Muscle of leg (tissue), 3 donors: ENCODE measurements at regions not wholly inside any gene's neighbourhood (a gene's known extent, or its start where the extent isn't known, plus 50 kb on each side); places are given as distances from the start of the nearest gene placed in this dataset.
A peak's percentile ranks its signal among the peaks of the same experiment; 100 is the strongest.

ENCODE experiments used
- DNase-seq: peaks from one replicate; pipeline ENCODE4 v3.0.0; 2013
- H3K27ac ChIP-seq: one replicate; pipeline ENCODE4 v1.5.1; 2013; ENCODE audit warnings: mild to moderate bottlenecking, low read length, control low read depth
- H3K27me3 ChIP-seq: one replicate; pipeline ENCODE4 v1.6.1; 2013; ENCODE audit warnings: low read length; ENCODE audit not compliant: control insufficient read depth, insufficient read depth
- H3K36me3 ChIP-seq: one replicate; pipeline ENCODE4 v1.6.1; 2013; ENCODE audit warnings: low read length; ENCODE audit not compliant: control insufficient read depth, insufficient read depth
- H3K4me1 ChIP-seq: one replicate; pipeline ENCODE4 v1.6.1; 2013; ENCODE audit warnings: low read length; ENCODE audit not compliant: control insufficient read depth, insufficient read depth
- H3K4me3 ChIP-seq: one replicate; pipeline ENCODE4 v1.5.1; 2013; ENCODE audit warnings: low read length, control low read depth
- H3K9me3 ChIP-seq: replicated peaks from 2 replicates; pipeline ENCODE4 v1.6.1; 2013; ENCODE audit warnings: low read depth, low read length; ENCODE audit not compliant: control insufficient read depth
- WGBS: methylation state at CpG from one replicate; pipeline ENCODE4 v1.1.5; 2013; ENCODE audit warnings: missing lambda C conversion rate; ENCODE audit not compliant: insufficient coverage; 5-methylcytosine and 5-hydroxymethylcytosine counted together

DNA sequence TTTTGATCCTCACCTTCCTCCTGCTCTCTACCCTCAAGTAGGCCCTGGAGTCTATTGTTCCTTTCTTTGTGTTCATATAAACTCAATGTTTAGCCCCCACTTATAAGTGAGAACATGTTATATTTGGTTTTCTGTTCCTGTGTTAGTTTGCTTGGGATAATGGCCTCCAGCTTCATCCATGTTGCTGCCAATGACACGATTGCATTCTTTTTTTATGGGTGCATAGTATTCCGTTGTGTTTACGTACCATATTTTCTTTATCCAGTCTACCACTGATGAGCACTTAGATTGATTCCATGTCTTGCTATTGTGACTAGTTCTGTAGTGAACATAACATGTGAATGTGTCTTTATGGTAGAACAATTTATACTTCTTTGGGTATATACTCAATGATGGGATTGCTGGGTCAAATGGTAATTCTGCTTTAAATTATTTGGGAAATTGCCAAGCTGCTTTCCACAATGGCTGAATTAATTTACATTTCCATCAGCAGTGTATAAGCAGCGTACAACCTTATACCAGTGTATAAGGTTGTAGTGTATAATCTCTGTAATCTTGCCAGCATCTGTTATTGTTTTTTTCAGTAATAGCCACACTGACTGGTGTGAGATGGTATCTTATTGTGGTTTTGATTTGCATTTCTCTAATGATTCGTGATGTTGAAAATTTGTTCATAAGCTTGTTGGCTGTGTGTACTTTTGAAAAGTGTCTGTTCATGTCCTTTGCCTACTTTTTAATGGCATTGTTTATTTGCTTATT is 288.9 kb downstream of the KCNRG start:
- no peaks in the 10 kb centered on the region for H3K27me3 ChIP-seq
- H3K36me3 ChIP-seq = no peaks in the 10 kb centered on the region
- no CpG with 5 or more reads among the region's 5 CpGs for WGBS
- H3K27ac ChIP-seq = no peak overlapping the region
- H3K4me1 ChIP-seq = no peaks in the 10 kb centered on the region
- no peak overlapping the region for H3K4me3 ChIP-seq
- no peaks in the 10 kb centered on the region for H3K9me3 ChIP-seq
- no peak for DNase-seq

DNA sequence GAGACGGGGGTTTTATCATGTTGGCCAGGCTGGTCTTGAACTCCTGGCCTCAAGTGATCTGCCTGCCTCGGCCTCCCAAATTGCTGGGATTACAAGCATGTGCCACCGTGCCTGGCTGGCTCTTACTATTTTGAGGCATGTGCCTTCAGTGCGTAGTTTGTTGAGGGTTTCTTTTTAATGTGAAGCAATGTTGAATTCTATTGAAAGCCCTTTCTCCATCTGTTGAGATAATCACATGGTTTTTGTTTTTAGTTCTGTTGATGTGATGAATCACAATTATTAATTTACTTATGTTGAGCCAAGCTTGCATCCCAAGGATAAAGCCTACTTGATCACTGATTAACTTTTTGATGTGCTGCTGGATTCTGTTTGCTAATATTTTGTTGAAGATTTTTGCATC is 290.9 kb downstream of the KCNRG start:
- H3K4me1 ChIP-seq = peaks cover 3% of the 10 kb centered on the region
- WGBS = 94% methylated on average over 2 of the region's 4 CpGs
- no peak overlapping the region for H3K4me3 ChIP-seq
- H3K9me3 ChIP-seq = no peaks in the 10 kb centered on the region
- H3K27ac ChIP-seq = no peak overlapping the region
- no peaks in the 10 kb centered on the region for H3K36me3 ChIP-seq
- H3K27me3 ChIP-seq = no peaks in the 10 kb centered on the region
- no peak for DNase-seq

DNA sequence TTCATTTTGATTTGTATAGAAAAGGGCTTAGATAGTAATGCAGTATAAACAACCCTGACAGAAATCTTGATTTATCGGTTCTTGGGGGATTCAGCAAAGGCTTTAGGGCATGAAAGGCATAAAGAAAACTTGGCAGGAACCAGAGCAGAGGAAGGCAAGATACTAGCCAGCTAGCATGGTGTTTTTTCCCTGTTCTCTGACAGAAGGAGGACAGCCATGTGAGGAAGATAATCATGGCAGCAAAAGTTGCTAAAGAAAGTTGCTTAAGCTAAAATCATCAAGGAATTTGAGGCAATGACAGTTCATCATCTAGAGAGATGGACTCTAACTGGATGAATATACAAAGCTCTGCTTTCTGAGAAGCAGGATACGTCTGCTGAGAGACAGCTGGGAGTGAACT is 294.1 kb downstream of the KCNRG start:
- WGBS = 42% methylated on average over 1 of the region's 2 CpGs
- peak; percentile 44 for DNase-seq

DNA sequence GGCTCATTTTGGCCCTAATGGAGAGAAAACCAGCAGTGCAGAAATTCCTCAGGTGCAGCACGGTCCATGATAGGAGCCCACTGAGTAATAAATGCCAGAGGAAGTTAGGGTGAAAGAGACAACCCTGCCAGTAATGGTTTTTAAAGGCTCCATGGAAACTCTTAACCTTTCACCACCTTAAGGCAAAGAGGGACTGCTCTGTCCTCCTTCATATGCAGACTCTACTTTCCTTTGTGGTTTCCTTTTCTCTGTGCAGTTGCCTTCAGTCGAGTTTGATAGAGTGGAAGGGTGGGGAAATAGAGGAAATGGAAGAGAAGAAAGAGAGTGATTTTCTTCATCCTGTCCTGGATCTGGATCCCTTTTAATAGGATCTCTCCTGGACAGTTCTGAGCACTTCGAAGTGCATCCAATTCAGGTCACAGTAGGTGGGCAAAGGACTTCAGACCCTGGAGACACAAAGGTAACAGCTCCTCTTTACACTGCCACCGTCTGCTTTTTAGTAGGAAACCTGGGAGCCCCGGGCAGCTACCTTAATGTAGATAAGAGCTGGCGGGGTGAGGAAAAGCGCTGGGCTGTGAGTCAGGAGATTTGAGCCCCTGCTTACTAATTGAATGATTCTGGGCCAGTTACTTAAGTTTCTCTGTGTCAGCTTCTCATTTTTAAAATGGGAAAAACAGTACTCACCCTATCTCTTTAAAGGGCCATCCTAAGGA is 294.8 kb downstream of the KCNRG start:
- H3K4me3 ChIP-seq = no peak overlapping the region
- no peak for DNase-seq
- H3K36me3 ChIP-seq = no peaks in the 10 kb centered on the region
- 8% methylated on average over 2 of the region's 7 CpGs for WGBS
- H3K4me1 ChIP-seq = peaks cover 3% of the 10 kb centered on the region
- no peaks in the 10 kb centered on the region for H3K27me3 ChIP-seq
- H3K9me3 ChIP-seq = no peaks in the 10 kb centered on the region
- no peak overlapping the region for H3K27ac ChIP-seq

More for the DNA sequence above, 294.1 kb downstream of the KCNRG start:
- Histone ChIP-seq H3K4me1 (peaks cover 3% of the 10 kb centered on the region), H3K36me3 (no peaks in the 10 kb centered on the region), H3K9me3 (no peaks in the 10 kb centered on the region), H3K27ac (no peak overlapping the region), H3K27me3 (no peaks in the 10 kb centered on the region), H3K4me3 (no peak overlapping the region)

DNA sequence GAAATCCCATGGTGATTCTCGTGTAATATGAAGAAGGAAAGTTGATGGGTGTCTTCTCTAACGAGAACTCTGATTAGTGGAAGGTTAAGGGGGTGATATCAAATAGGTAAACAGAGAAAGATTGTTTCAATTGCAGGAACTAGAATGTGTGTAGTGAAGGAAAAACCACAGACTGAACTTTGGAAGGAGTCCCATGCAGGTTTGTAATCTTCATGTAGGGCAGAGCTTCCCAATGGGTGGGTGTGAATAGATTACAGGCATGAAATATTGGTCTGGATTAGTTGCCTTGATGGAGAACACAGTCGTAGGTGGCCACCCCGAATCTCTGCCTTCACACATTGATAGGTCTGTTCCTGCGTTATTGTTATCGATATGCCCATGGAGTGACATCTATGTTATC is 295.5 kb downstream of the KCNRG start:
- 71% methylated on average over 2 of the region's 6 CpGs for WGBS
- Histone ChIP-seq H3K9me3 (no peaks in the 10 kb centered on the region), H3K4me3 (no peak overlapping the region), H3K36me3 (no peaks in the 10 kb centered on the region), H3K4me1 (peaks cover 3% of the 10 kb centered on the region), H3K27ac (no peak overlapping the region), H3K27me3 (no peaks in the 10 kb centered on the region)
- no peak for DNase-seq

DNA sequence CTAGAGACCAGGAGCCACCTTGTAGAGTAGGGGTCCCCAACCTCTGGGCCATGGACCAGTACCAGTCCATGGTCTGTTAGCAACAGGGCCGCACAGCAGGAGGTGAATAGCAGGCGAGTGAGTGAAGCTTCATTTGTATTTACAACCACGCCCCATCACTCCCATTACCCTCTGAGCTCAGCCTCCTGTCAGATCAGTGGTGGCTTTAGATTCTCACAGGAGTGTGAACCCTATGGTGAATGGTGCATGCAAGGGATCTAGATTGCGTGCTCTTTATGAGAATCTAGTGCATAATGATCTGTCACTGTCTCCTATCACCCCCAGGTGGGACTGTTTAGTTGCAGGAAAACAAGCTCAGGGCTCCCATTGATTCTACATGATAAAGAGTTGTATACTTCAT is 303.6 kb downstream of the KCNRG start:
- Histone ChIP-seq H3K9me3 (no peaks in the 10 kb centered on the region), H3K27ac (no peak overlapping the region), H3K4me1 (no peaks in the 10 kb centered on the region), H3K4me3 (no peak overlapping the region), H3K36me3 (no peaks in the 10 kb centered on the region), H3K27me3 (no peaks in the 10 kb centered on the region)
- DNase-seq = no peak
- WGBS = no CpG with 5 or more reads among the region's 4 CpGs

DNA sequence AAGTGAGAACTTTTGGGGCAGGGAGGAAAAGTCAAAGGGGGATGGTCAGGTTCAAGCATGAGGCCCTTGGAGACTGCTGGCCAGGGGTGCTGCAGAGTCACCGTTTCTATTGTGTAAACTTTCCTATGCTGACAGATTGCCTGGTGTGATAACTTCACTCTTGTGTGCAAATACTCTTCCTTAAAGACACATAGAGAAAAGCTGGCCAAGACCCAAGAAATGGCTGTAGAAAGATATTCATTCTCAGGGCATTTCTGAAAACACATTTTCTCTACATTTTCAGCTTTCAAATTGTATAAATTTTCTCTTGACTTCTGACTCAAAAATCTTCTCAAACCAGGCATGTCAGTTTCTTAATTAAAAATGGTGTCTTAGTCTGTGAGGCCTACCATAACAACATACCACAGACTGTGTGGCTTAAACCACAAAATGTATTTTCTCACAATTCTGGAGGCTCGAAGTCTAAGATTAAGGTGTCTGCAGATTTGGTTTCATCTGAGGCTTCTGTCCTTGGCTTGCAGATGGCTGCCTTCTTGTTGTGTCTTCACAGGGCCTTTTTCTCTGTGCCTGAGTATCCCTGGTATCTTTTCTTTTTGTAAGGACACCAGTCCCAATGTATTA is 304.5 kb downstream of the KCNRG start:
- WGBS = 29% methylated on average over 1 of the region's 2 CpGs
- Histone ChIP-seq H3K9me3 (no peaks in the 10 kb centered on the region), H3K27ac (no peak overlapping the region), H3K4me1 (no peaks in the 10 kb centered on the region), H3K27me3 (no peaks in the 10 kb centered on the region), H3K4me3 (no peak overlapping the region), H3K36me3 (no peaks in the 10 kb centered on the region)
- no peak for DNase-seq

DNA sequence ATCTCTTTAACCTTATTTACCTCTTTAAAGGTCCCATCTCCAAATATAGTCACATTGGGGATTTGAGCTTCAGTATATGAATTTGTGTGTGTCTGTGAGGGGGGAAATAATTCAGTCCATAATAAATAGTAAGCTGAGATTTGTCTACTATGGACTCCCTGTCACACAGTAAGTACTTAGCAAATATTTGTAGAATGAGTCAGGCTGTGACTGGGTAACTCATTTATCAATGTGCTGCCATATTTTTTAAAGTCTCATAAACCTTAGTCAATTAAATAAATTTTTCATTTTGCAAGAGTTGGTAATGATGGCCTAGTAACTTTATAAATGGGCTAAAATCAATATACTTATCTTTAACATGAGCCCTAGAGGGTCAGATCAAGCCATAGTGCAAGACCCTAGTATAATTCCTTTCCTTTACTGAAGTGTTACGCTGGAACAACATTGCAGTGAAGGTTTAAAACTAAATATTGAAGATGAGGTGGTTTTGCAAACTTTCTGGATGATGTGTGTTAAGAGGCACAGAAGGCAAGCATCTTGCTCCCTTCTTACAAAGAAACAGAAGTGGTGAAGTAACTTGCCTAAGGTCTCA is 305.1 kb downstream of the KCNRG start:
- H3K27me3 ChIP-seq = no peaks in the 10 kb centered on the region
- DNase-seq = no peak
- H3K36me3 ChIP-seq = no peaks in the 10 kb centered on the region
- no peak overlapping the region for H3K4me3 ChIP-seq
- no peaks in the 10 kb centered on the region for H3K9me3 ChIP-seq
- no CpG with 5 or more reads among the region's 1 CpG for WGBS
- no peak overlapping the region for H3K27ac ChIP-seq
- no peaks in the 10 kb centered on the region for H3K4me1 ChIP-seq

DNA sequence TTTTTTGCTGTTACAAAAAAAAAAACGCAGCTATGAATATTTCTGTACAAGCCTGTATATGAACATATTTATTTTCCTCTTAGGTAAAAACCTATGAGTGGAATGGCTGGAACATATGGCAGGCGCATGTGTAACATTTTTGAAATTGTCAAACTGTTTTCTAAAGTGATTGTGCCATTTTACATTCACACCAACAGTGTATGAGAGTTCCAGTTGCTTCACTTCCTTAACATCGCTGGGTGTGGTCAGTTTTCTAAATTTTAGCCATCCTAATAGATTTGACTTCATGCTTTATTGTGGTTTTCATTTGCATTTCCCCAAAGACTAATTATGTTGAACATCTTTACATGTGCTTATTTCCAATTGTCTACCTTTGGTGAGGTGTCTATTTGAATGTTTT is 306.8 kb downstream of the KCNRG start:
- H3K27me3 ChIP-seq = no peaks in the 10 kb centered on the region
- H3K4me1 ChIP-seq = no peaks in the 10 kb centered on the region
- H3K9me3 ChIP-seq = no peaks in the 10 kb centered on the region
- no peak overlapping the region for H3K4me3 ChIP-seq
- no CpG with 5 or more reads among the region's 3 CpGs for WGBS
- no peaks in the 10 kb centered on the region for H3K36me3 ChIP-seq
- DNase-seq = no peak
- H3K27ac ChIP-seq = no peak overlapping the region

DNA sequence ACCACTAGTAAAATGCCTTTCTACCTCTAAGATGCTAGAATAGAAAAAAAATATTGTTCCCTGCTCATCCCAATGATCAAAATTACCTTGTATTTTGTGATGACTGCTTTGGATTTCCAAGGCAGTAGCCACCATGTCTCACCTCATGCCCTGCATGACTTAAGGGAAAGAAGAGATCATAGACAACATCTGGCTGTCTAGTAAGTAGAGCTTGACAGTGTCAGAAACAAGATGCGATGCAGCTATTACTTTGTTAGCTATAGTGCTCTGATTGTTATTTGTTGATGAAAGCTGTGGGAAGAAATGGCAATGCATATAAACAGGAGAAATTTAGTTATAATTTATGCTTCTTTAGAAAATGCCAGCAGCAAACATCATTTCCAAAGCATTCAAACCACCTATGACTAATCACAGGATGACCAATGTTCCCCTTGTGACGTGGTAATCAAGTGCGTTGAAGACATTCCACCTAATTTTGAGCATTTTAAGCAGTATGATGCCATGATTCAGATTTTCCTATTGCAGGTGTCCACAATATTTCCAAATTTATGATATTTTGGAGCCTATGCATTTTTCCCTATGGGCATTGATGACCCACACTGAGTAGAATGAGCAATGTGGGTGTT is 308.3 kb downstream of the KCNRG start:
- Histone ChIP-seq H3K27me3 (no peaks in the 10 kb centered on the region), H3K4me1 (no peaks in the 10 kb centered on the region), H3K4me3 (no peak overlapping the region), H3K36me3 (no peaks in the 10 kb centered on the region), H3K27ac (no peak overlapping the region), H3K9me3 (no peaks in the 10 kb centered on the region)
- WGBS = no CpG with 5 or more reads among the region's 3 CpGs
- DNase-seq = no peak
